Duodenal mucosa (tissue), 2 donors: ENCODE measurements at regions not wholly inside any gene's neighbourhood (a gene's known extent, or its start where the extent isn't known, plus 50 kb on each side); places are given as distances from the start of the nearest gene placed in this dataset.

Experiments used
- H3K27ac ChIP-seq: one replicate; pipeline ENCODE4 v1.7.0; 2013; ENCODE audit warnings: low read depth, low read length
- H3K27me3 ChIP-seq, 2 donors: one replicate each; pipeline ENCODE4 v1.7.0; 2013; ENCODE audit warnings: low read length in 2 of 2, control low read depth in 1 of 2; ENCODE audit not compliant: insufficient read depth in 2 of 2, control insufficient read depth in 1 of 2
- H3K36me3 ChIP-seq, 2 donors: one replicate each; pipeline ENCODE4 v1.7.0; 2013; ENCODE audit warnings: low read length in 2 of 2, control low read depth in 1 of 2; ENCODE audit not compliant: insufficient read depth in 2 of 2, control insufficient read depth in 1 of 2
- H3K4me1 ChIP-seq, 2 donors: one replicate each; pipeline ENCODE4 v1.7.0; 2013; ENCODE audit warnings: low read length in 2 of 2, control low read depth in 1 of 2; ENCODE audit not compliant: insufficient read depth in 2 of 2, control insufficient read depth in 1 of 2
- H3K4me3 ChIP-seq, 2 donors: one replicate each; pipeline ENCODE4 v1.7.0; 2013; ENCODE audit warnings: low read length in 2 of 2, low read depth in 1 of 2
- H3K9ac ChIP-seq, 2 donors: one replicate each; pipeline ENCODE4 v1.7.0; 2013; ENCODE audit warnings: low read length in 2 of 2, low read depth in 1 of 2
- H3K9me3 ChIP-seq, 2 donors: one replicate each; pipeline ENCODE4 v1.7.0; 2013; ENCODE audit warnings: low read length in 2 of 2, control low read depth in 1 of 2; ENCODE audit not compliant: control insufficient read depth in 1 of 2

DNA sequence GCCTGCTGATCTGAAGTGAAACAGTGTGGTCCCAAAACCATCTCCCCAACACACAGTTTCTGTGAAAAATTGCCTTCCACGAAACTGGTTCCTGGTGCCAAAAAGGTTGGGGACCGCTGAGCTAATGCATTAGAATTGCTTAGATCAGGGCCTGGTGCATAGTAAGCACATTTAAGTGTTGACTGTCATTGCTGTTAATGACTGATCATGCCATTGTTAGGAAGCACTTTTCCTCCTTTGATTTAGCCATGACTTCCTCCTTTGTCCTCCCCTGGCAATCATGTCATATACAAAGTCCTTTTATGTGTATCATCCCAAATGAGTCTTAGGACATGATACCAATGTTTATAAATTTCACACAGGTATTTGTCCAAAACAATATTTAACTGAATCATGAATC, 81.5 kb upstream of the ATP11B start:
- Histone ChIP-seq H3K27me3 (no peaks in the 10 kb centered on the region), H3K9me3 (no peaks in the 10 kb centered on the region), H3K36me3 (no peaks in the 10 kb centered on the region), H3K4me1 (peaks cover 25 to 33% of the 10 kb centered on the region in 2 donors), H3K27ac (no peak overlapping the region), H3K9ac (no peak overlapping the region), H3K4me3 (no peak overlapping the region)

GRCh38 chr3:182713111-182713510, 80.2 kb upstream of the ATP11B start:
- no peaks in the 10 kb centered on the region for H3K27me3 ChIP-seq
- H3K9me3 ChIP-seq = no peaks in the 10 kb centered on the region
- no peaks in the 10 kb centered on the region for H3K36me3 ChIP-seq
- no peak overlapping the region for H3K4me3 ChIP-seq
- peaks cover 26 to 37% of the 10 kb centered on the region in 2 donors for H3K4me1 ChIP-seq
- no peak overlapping the region for H3K9ac ChIP-seq
- no peak overlapping the region for H3K27ac ChIP-seq

GRCh38 chr3:182713743-182714517, 79.4 kb upstream of the ATP11B start:
- Histone ChIP-seq H3K36me3 (no peaks in the 10 kb centered on the region), H3K9ac (no peak overlapping the region), H3K4me1 (peaks cover 26 to 37% of the 10 kb centered on the region in 2 donors)

GRCh38 chr3:182715006-182715405, 78.3 kb upstream of the ATP11B start:
- H3K4me1 ChIP-seq = peaks cover 30 to 37% of the 10 kb centered on the region in 2 donors
- no peaks in the 10 kb centered on the region for H3K36me3 ChIP-seq
- H3K27me3 ChIP-seq = no peaks in the 10 kb centered on the region
- H3K27ac ChIP-seq = no peak overlapping the region
- H3K4me3 ChIP-seq = no peak overlapping the region
- no peaks in the 10 kb centered on the region for H3K9me3 ChIP-seq
- H3K9ac ChIP-seq = no peak overlapping the region

More at GRCh38 chr3:182713743-182714517, 79.4 kb upstream of the ATP11B start:
- no peak overlapping the region for H3K4me3 ChIP-seq
- H3K9me3 ChIP-seq = no peaks in the 10 kb centered on the region
- no peaks in the 10 kb centered on the region for H3K27me3 ChIP-seq
- no peak overlapping the region for H3K27ac ChIP-seq

DNA sequence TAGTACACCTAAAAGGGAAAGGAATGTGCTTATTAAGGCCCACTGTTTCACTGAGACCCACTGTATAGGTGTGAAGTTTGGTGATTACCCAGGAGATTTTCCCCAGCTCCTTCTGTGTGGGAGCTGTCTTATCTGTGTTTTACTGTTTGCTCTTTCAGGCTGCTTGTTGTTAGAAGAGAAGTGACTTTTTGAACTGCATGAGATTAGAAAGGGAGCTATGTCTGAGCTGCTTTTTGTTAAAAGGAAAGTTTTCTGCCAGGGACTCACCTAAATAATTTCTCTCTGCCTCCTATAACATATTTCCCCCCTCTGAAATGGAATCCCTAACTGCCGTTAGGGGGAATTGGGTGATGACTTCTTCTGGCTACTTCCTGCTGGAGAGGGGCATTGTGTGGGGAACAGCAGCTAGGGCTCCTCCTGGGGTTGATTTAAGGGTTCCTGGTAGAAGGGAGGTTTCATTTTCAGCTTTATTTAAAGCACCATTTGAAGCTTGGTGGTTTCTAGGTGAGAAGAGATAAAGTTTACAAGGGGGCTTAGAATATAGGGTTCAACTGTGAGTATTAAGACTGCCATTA, 77.1 kb upstream of the ATP11B start:
- Histone ChIP-seq H3K36me3 (no peaks in the 10 kb centered on the region), H3K4me1 (peaks cover 26 to 32% of the 10 kb centered on the region in 2 donors), H3K4me3 (no peak overlapping the region), H3K9ac (no peak overlapping the region), H3K27ac (no peak overlapping the region), H3K27me3 (no peaks in the 10 kb centered on the region), H3K9me3 (no peaks in the 10 kb centered on the region)

GRCh38 chr3:182717216-182717615, 76.1 kb upstream of the ATP11B start:
- H3K4me3 ChIP-seq = no peak overlapping the region
- peaks cover 21 to 25% of the 10 kb centered on the region in 2 donors for H3K4me1 ChIP-seq
- H3K27ac ChIP-seq = no peak overlapping the region

DNA sequence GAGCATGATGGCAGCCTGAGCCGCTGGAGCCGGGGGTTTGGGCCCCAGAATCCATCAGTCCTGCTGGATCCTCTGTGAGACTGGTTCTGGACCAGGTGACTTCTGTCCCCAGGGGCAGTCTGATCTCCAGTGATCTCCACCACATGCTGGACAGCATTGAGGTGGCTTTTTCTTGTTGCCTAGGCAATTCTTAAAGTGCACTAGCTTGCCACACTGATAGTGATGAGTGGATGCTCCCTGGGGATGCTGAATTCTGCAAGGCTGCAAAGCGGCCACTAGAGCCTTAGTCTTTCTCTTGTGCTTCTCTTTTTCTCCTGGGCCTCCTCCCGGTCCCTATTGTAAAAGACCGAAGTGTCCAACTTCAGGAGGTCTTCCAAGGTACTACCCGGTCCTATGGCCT, 70.4 kb upstream of the ATP11B start:
- Histone ChIP-seq H3K4me3 (no peak overlapping the region), H3K9ac (no peak overlapping the region), H3K27ac (no peak overlapping the region), H3K27me3 (no peaks in the 10 kb centered on the region), H3K9me3 (no peaks in the 10 kb centered on the region), H3K4me1 (peaks cover 0 to 4% of the 10 kb centered on the region in 2 donors), H3K36me3 (no peaks in the 10 kb centered on the region)

More at GRCh38 chr3:182717216-182717615, 76.1 kb upstream of the ATP11B start:
- no peaks in the 10 kb centered on the region for H3K27me3 ChIP-seq
- no peaks in the 10 kb centered on the region for H3K9me3 ChIP-seq
- H3K36me3 ChIP-seq = no peaks in the 10 kb centered on the region
- H3K9ac ChIP-seq = no peak overlapping the region

GRCh38 chr3:182723596-182723995, 69.7 kb upstream of the ATP11B start:
- H3K9me3 ChIP-seq = no peaks in the 10 kb centered on the region
- H3K9ac ChIP-seq = no peak overlapping the region
- no peaks in the 10 kb centered on the region for H3K27me3 ChIP-seq
- H3K4me1 ChIP-seq = peaks cover 0 to 4% of the 10 kb centered on the region in 2 donors
- H3K4me3 ChIP-seq = no peak overlapping the region
- H3K27ac ChIP-seq = no peak overlapping the region
- no peaks in the 10 kb centered on the region for H3K36me3 ChIP-seq

GRCh38 chr3:182725372-182726251, 67.7 kb upstream of the ATP11B start:
- no peaks in the 10 kb centered on the region for H3K27me3 ChIP-seq
- H3K4me1 ChIP-seq = no peaks in the 10 kb centered on the region
- no peaks in the 10 kb centered on the region for H3K9me3 ChIP-seq
- H3K36me3 ChIP-seq = no peaks in the 10 kb centered on the region
- H3K27ac ChIP-seq = no peak overlapping the region
- peak overlapping the region in 1 of 2 donors; percentile 33 for H3K4me3 ChIP-seq
- H3K9ac ChIP-seq = no peak overlapping the region
